Uterus (tissue), 3 donors: ENCODE measurements at regions not wholly inside any gene's neighbourhood (a gene's known extent, or its start where the extent isn't known, plus 50 kb on each side); places are given as distances from the start of the nearest gene placed in this dataset.

Source experiments
- DNase-seq, 2 donors: peaks; one replicate each; pipeline ENCODE4 v3.0.0-alpha.2; 2019 to 2020
- H3K27ac ChIP-seq, 2 donors: fragments of 200-600 bp; sonication (generic); 1 replicate in 1 of 2; 2 replicates in 1 of 2; pipeline ENCODE4 v1.5.1; 2016 to 2018
- H3K27me3 ChIP-seq, 2 donors: fragments of 200-600 bp; sonication (generic); one replicate each; pipeline ENCODE4 v1.5.1; 2018 to 2019; ENCODE audit warnings: control low read depth in 1 of 2
- H3K36me3 ChIP-seq, 2 donors: fragments of 200-600 bp; sonication (generic); one replicate each; pipeline ENCODE4 v1.5.1; 2019; ENCODE audit warnings: control low read depth in 1 of 2
- H3K4me1 ChIP-seq, 2 donors: fragments of 200-600 bp; sonication (generic); one replicate each; pipeline ENCODE4 v1.5.1; 2018 to 2019; ENCODE audit warnings: control low read depth in 1 of 2
- H3K4me3 ChIP-seq, 2 donors: fragments of 200-600 bp; sonication (generic); 1 replicate in 1 of 2; 2 replicates in 1 of 2; pipeline ENCODE4 v1.5.1; 2018 to 2019; ENCODE audit warnings: mild to moderate bottlenecking in 1 of 2
- H3K9me3 ChIP-seq, 2 donors: fragments of 200-600 bp; sonication (generic); one replicate each; pipeline ENCODE4 v1.5.1; 2019; ENCODE audit warnings: control low read depth in 1 of 2
- CTCF ChIP-seq, 4 experiments: fragments of 200-600 bp in 2 of 4; fragments of 450-650 bp in 2 of 4; sonication (generic) in 2 of 4; IDR thresholded peaks; one replicate each; pipeline ENCODE4 v1.5.1; 2016 to 2019; ENCODE audit warnings: antibody characterized with exemption in 4 of 4, mild to moderate bottlenecking in 2 of 4, moderate library complexity in 1 of 4
- POLR2A ChIP-seq, 2 donors: fragments of 450-650 bp; IDR thresholded peaks; one replicate each; pipeline ENCODE4 v1.6.1; 2016; ENCODE audit warnings: antibody characterized with exemption in 2 of 2, mild to moderate bottlenecking in 1 of 2, moderate library complexity in 1 of 2
- intact Hi-C: fragments of 100-400 bp; cut with DNase I; formaldehyde crosslinking; loops from one replicate; pipeline ENCODE4 v1.15.1; 2023; ENCODE audit warnings: low total_unique reads
- donor health status: DM: yes; HTN: yes; CAD: no.

- no peak for DNase-seq
- Histone ChIP-seq H3K27me3 (no peaks in the 10 kb centered on the region), H3K9me3 (no peaks in the 10 kb centered on the region), H3K4me1 (no peaks in the 10 kb centered on the region), H3K4me3 (no peak overlapping the region), H3K36me3 (no peaks in the 10 kb centered on the region), H3K27ac (no peak overlapping the region)
- TF ChIP-seq POLR2A (IDR thresholded peaks at IDR 0.05) = no peak
- no peak for TF ChIP-seq CTCF (IDR thresholded peaks at IDR 0.05)
- intact Hi-C loops = no loop called here
Measured at GRCh38 chr11:80469871-80470270, 1029.0 kb upstream of the TENM4 start.

DNA sequence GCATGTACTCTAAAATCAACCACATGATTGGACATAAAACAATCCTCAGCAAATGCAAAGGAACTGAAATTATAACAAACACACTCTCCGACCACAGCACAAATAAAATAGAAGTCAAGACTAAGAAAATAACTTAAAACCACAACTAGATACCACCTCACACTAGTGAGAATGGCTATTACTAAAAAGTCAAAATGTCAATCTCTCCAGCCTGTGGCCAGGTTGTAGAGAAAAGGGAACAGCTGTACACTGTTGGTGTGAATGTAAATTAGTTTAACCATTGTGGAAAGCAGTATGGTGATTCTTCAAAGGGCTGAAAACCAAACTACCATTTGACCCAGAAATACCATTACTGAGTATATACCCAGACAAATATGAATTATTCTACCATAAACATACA lies 1025.7 kb upstream of the TENM4 start:
- no peaks in the 10 kb centered on the region for H3K27me3 ChIP-seq

GRCh38 chr11:80462211-80462610 lies 1021.4 kb upstream of the TENM4 start:
- no peak overlapping the region for H3K27ac ChIP-seq
- intact Hi-C loops = no loop called here
- no peak for TF ChIP-seq POLR2A (IDR thresholded peaks at IDR 0.05)
- TF ChIP-seq CTCF (IDR thresholded peaks at IDR 0.05) = no peak
- DNase-seq = no peak
- no peaks in the 10 kb centered on the region for H3K36me3 ChIP-seq
- no peak overlapping the region for H3K4me3 ChIP-seq
- H3K27me3 ChIP-seq = no peaks in the 10 kb centered on the region
- no peaks in the 10 kb centered on the region for H3K9me3 ChIP-seq
- no peaks in the 10 kb centered on the region for H3K4me1 ChIP-seq

More for the DNA sequence above, 1025.7 kb upstream of the TENM4 start:
- H3K9me3 ChIP-seq = no peaks in the 10 kb centered on the region
- no peak overlapping the region for H3K4me3 ChIP-seq
- TF ChIP-seq CTCF (IDR thresholded peaks at IDR 0.05) (no peak), POLR2A (IDR thresholded peaks at IDR 0.05) (no peak)
- DNase-seq = no peak
- intact Hi-C loops = no loop called here
- H3K27ac ChIP-seq = no peak overlapping the region
- H3K36me3 ChIP-seq = no peaks in the 10 kb centered on the region
- H3K4me1 ChIP-seq = no peaks in the 10 kb centered on the region

DNA sequence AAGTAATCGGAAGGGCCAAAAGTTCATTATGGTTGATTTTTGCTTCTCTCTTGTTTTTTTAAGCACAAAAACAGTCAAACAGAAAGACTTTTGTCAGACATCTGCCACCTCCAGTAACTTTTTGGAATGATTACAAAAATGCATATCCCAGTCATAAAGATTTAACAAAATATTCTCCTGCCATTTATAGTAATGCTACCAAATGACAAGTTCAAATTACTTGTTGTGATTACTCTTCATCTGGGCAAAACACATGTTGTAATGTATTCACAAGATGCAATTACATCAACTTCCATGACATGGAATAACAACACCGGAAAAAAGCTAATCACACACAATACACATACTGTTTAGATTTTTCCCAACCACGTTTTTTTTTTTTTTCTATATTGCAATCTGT lies 1017.5 kb upstream of the TENM4 start:
- H3K27me3 ChIP-seq = no peaks in the 10 kb centered on the region
- H3K9me3 ChIP-seq = no peaks in the 10 kb centered on the region
- no peaks in the 10 kb centered on the region for H3K36me3 ChIP-seq
- no peak for TF ChIP-seq CTCF (IDR thresholded peaks at IDR 0.05)
- no peak for TF ChIP-seq POLR2A (IDR thresholded peaks at IDR 0.05)
- no peak for DNase-seq
- H3K4me3 ChIP-seq = no peak overlapping the region
- H3K27ac ChIP-seq = no peak overlapping the region
- intact Hi-C loops = no loop called here
- no peaks in the 10 kb centered on the region for H3K4me1 ChIP-seq

GRCh38 chr11:80457823-80458222 lies 1017.0 kb upstream of the TENM4 start:
- no peak overlapping the region for H3K27ac ChIP-seq
- H3K9me3 ChIP-seq = no peaks in the 10 kb centered on the region
- H3K4me3 ChIP-seq = no peak overlapping the region
- DNase-seq = no peak
- intact Hi-C loops = no loop called here
- TF ChIP-seq CTCF (IDR thresholded peaks at IDR 0.05) (no peak), POLR2A (IDR thresholded peaks at IDR 0.05) (no peak)
- H3K36me3 ChIP-seq = no peaks in the 10 kb centered on the region
- no peaks in the 10 kb centered on the region for H3K4me1 ChIP-seq
- H3K27me3 ChIP-seq = no peaks in the 10 kb centered on the region
